ENCODE measurements at regions not wholly inside any gene's neighbourhood (a gene's known extent, or its start where the extent isn't known, plus 50 kb on each side); places are given as distances from the start of the nearest gene placed in this dataset.

- TF ChIP-seq EZH2 (IDR thresholded peaks at IDR 0.05; ENCODE audit: insufficient read depth, poor library complexity, severe bottlenecking) (no peak), EZH2phosphoT487 (IDR thresholded peaks at IDR 0.05; ENCODE audit: insufficient read depth, low read depth) (no peak)
Measured at GRCh38 chr10:16187161-16187560, 249.6 kb upstream of the PTER start.
